H1 (cell line): ENCODE measurements at regions not wholly inside any gene's neighbourhood (a gene's known extent, or its start where the extent isn't known, plus 50 kb on each side); places are given as distances from the start of the nearest gene placed in this dataset.

Experiments
- CTCF ChIA-PET: fragments of 300-600 bp; sonication (Branson Sonifier 250); formaldehyde crosslinking; loops from one replicate; lab custom pipeline; 2021; ENCODE audit not compliant: partially characterized antibody; lab: Charles Lee
- POLR2A ChIA-PET: fragments of 300-600 bp; sonication (Branson Sonifier 250); formaldehyde crosslinking; loops from one replicate; lab custom pipeline; 2021; ENCODE audit warnings: inconsistent platforms; ENCODE audit not compliant: partially characterized antibody; lab: Charles Lee
- DNase-seq, 2 experiments: peaks; one replicate each; pipeline versions ENCODE4 v3.0.0 to v3.0.0-alpha.2; 2010 to 2022; ENCODE audit warnings: low spot score in 2 of 2, low read depth in 1 of 2, mixed read lengths in 1 of 2
- FAIRE-seq: peaks from 2 replicates; lab custom pipeline; 2011; peaks lifted over from hg19 to GRCh38; lab: Jason Lieb, UNC
- H2AFZ ChIP-seq: 2 replicates; pipeline ENCODE4 v1.8.1; 2012; ENCODE audit warnings: low read length, inconsistent platforms
- H2AK5ac ChIP-seq: 2 replicates; pipeline ENCODE4 v1.6.1; 2013; ENCODE audit warnings: low read depth, low read length
- H2BK120ac ChIP-seq: replicated peaks from 2 replicates; pipeline ENCODE3; 2013; ENCODE audit warnings: low read depth, low read length, inconsistent platforms
- H2BK12ac ChIP-seq: 2 replicates; pipeline ENCODE4 v1.6.1; 2013; ENCODE audit warnings: low read depth, low read length
- H2BK15ac ChIP-seq: 2 replicates; pipeline ENCODE4 v1.6.1; 2013; ENCODE audit warnings: low read length
- H2BK20ac ChIP-seq: 2 replicates; pipeline ENCODE4 v1.6.1; 2013; ENCODE audit warnings: low read length
- H2BK5ac ChIP-seq: 2 replicates; pipeline ENCODE4 v1.6.1; 2013; ENCODE audit warnings: low read depth, low read length
- H3K14ac ChIP-seq: 2 replicates; pipeline ENCODE4 v1.6.1; 2013; ENCODE audit warnings: inconsistent platforms; ENCODE audit not compliant: insufficient read length
- H3K18ac ChIP-seq: 2 replicates; pipeline ENCODE4 v1.6.1; 2013; ENCODE audit warnings: low read length; ENCODE audit errors: extremely low read depth
- H3K23ac ChIP-seq: 2 replicates; pipeline ENCODE4 v1.6.1; 2013; ENCODE audit warnings: inconsistent platforms; ENCODE audit not compliant: insufficient read length
- H3K23me2 ChIP-seq: 2 replicates; pipeline ENCODE4 v1.6.1; 2013; ENCODE audit warnings: low read depth, low read length
- H3K27ac ChIP-seq: 2 replicates; pipeline ENCODE4 v1.6.1; 2011; ENCODE audit warnings: low read depth, low read length, inconsistent platforms
- H3K27me3 ChIP-seq, 4 experiments: replicated peaks in 1 of 4; 1 replicate in 1 of 4; 2 replicates in 3 of 4; pipeline versions ENCODE4 v1.6.1 to v1.8.1; 2011 to 2013; ENCODE audit warnings: low read length in 3 of 4, mild to moderate bottlenecking in 3 of 4, inconsistent platforms in 2 of 4, mixed read lengths in 2 of 4, moderate library complexity in 1 of 4; ENCODE audit not compliant: control insufficient read depth in 3 of 4, insufficient read depth in 3 of 4; ENCODE audit errors: extremely low read depth in 1 of 4
- H3K36me3 ChIP-seq, 4 experiments: 2 replicates each; pipeline versions ENCODE4 v1.6.1 to v1.8.1; 2011 to 2013; ENCODE audit warnings: mild to moderate bottlenecking in 4 of 4, low read length in 3 of 4, moderate library complexity in 2 of 4, control low read depth in 1 of 4, inconsistent platforms in 1 of 4; ENCODE audit not compliant: insufficient read depth in 4 of 4, control insufficient read depth in 2 of 4
- H3K4ac ChIP-seq: replicated peaks from 2 replicates; pipeline ENCODE3; 2013; ENCODE audit warnings: low read length, low read depth, mixed read lengths, inconsistent platforms; ENCODE audit not compliant: insufficient read length
- H3K4me1 ChIP-seq, 4 experiments: replicated peaks in 1 of 4; 1 replicate in 1 of 4; 2 replicates in 3 of 4; pipeline versions ENCODE4 v1.6.1 to v1.8.1; 2011 to 2013; ENCODE audit warnings: low read length in 3 of 4, inconsistent platforms in 2 of 4, mixed read lengths in 1 of 4; ENCODE audit not compliant: insufficient read depth in 4 of 4, control insufficient read depth in 3 of 4
- H3K4me2 ChIP-seq, 2 experiments: 2 replicates each; pipeline versions ENCODE4 v1.6.1 to v1.8.1; 2011 to 2013; ENCODE audit warnings: low read depth in 2 of 2, low read length in 2 of 2, control low read depth in 1 of 2, inconsistent platforms in 1 of 2, mild to moderate bottlenecking in 1 of 2; ENCODE audit not compliant: insufficient read depth in 1 of 2
- H3K4me3 ChIP-seq, 4 experiments: fragments of 200-600, 300-600 bp in 1 of 4; sonication (generic), shearing (Covaris generic), sonication (Bioruptor Twin) in 1 of 4; 2 replicates each; pipeline versions ENCODE4 v1.5.1 to v1.8.1; 2011 to 2016; ENCODE audit warnings: low read length in 4 of 4, low read depth in 3 of 4, control low read depth in 2 of 4, inconsistent platforms in 2 of 4, mild to moderate bottlenecking in 2 of 4, mixed read lengths in 1 of 4, moderate library complexity in 1 of 4; ENCODE audit not compliant: insufficient read depth in 2 of 4; ENCODE audit errors: extremely low read depth in 1 of 4
- H3K56ac ChIP-seq: replicated peaks from 2 replicates; pipeline ENCODE3; 2013; ENCODE audit warnings: low read depth, mild to moderate bottlenecking, mixed read lengths, low read length, inconsistent platforms; ENCODE audit not compliant: insufficient read length
- H3K79me1 ChIP-seq: 2 replicates; pipeline ENCODE4 v1.6.1; 2013; ENCODE audit warnings: low read depth, low read length, control low read depth
- H3K79me2 ChIP-seq, 2 experiments: 2 replicates each; pipeline versions ENCODE4 v1.6.1 to v1.8.1; 2012 to 2013; ENCODE audit warnings: low read length in 2 of 2, mild to moderate bottlenecking in 2 of 2, inconsistent platforms in 1 of 2; ENCODE audit not compliant: insufficient read depth in 2 of 2, control insufficient read depth in 1 of 2
- H3K9ac ChIP-seq, 4 experiments: replicated peaks in 1 of 4; 1 replicate in 1 of 4; 2 replicates in 3 of 4; pipeline versions ENCODE4 v1.6.1 to v1.8.1; 2011 to 2013; ENCODE audit warnings: low read depth in 3 of 4, low read length in 3 of 4, control low read depth in 2 of 4, mild to moderate bottlenecking in 2 of 4, moderate library complexity in 2 of 4, inconsistent platforms in 1 of 4; ENCODE audit errors: extremely low read depth in 1 of 4
- H3K9me3 ChIP-seq, 2 experiments: 2 replicates each; pipeline versions ENCODE4 v1.6.1 to v1.8.1; 2012 to 2013; ENCODE audit warnings: mild to moderate bottlenecking in 2 of 2, moderate library complexity in 2 of 2, control low read depth in 1 of 2, inconsistent platforms in 1 of 2, low read depth in 1 of 2, low read length in 1 of 2, mixed read lengths in 1 of 2; ENCODE audit not compliant: insufficient read depth in 2 of 2
- H4K20me1 ChIP-seq, 2 experiments: replicated peaks in 1 of 2; 2 replicates each; pipeline versions ENCODE3 to v1.8.1; 2011 to 2013; ENCODE audit warnings: inconsistent platforms in 2 of 2, low read length in 2 of 2, mild to moderate bottlenecking in 1 of 2; ENCODE audit not compliant: insufficient read depth in 2 of 2, control insufficient read depth in 1 of 2
- H4K5ac ChIP-seq: 2 replicates; pipeline ENCODE4 v1.6.1; 2013; ENCODE audit warnings: low read length, low read depth, mixed read lengths, inconsistent platforms; ENCODE audit not compliant: insufficient read length
- H4K8ac ChIP-seq: 2 replicates; pipeline ENCODE4 v1.8.0; 2013; ENCODE audit warnings: mild to moderate bottlenecking, moderate library complexity, low read length, inconsistent platforms; ENCODE audit not compliant: insufficient read depth; ENCODE audit errors: extremely low read depth
- H4K91ac ChIP-seq: replicated peaks from 2 replicates; pipeline ENCODE3; 2013; ENCODE audit warnings: low read length, mixed read lengths, inconsistent platforms; ENCODE audit not compliant: insufficient read length
- ATF3 ChIP-seq: IDR thresholded peaks from 2 replicates; pipeline ENCODE4 v1.6.1; 2011; ENCODE audit warnings: low read depth, mild to moderate bottlenecking, low read length; ENCODE audit not compliant: insufficient read depth
- BRCA1 ChIP-seq: IDR thresholded peaks from 2 replicates; pipeline ENCODE4 v1.6.1; 2012; ENCODE audit warnings: low read depth, low read length, improper control_type of control experiment
- CHD2 ChIP-seq: IDR thresholded peaks from 2 replicates; pipeline ENCODE4 v1.6.1; 2012; ENCODE audit warnings: low read length, improper control_type of control experiment
- CTBP2 ChIP-seq: IDR thresholded peaks from 2 replicates; pipeline ENCODE4 v1.7.0; 2011; ENCODE audit warnings: borderline replicate concordance, mild to moderate bottlenecking, moderate library complexity, mixed read lengths, low read length; ENCODE audit not compliant: insufficient read depth, insufficient read length
- KDM4A ChIP-seq: IDR thresholded peaks from one replicate; pipeline ENCODE4 v1.7.1; 2012; ENCODE audit warnings: low read depth, mild to moderate bottlenecking, moderate library complexity, low read length, inconsistent platforms; ENCODE audit not compliant: severe bottlenecking
- NANOG ChIP-seq: IDR thresholded peaks from 2 replicates; pipeline ENCODE4 v1.6.1; 2011; ENCODE audit warnings: low read length, low read depth, mild to moderate bottlenecking, inconsistent platforms; ENCODE audit not compliant: insufficient read depth, poor library complexity, severe bottlenecking
- NRF1 ChIP-seq: IDR thresholded peaks from 2 replicates; pipeline ENCODE4 v1.6.1; 2011; ENCODE audit warnings: mild to moderate bottlenecking, low read depth, low read length, improper control_type of control experiment
- POU5F1 ChIP-seq: IDR thresholded peaks from 2 replicates; pipeline ENCODE4 v1.6.1; 2011; ENCODE audit warnings: low read depth, mild to moderate bottlenecking, low read length, moderate library complexity
- RAD21 ChIP-seq, 2 experiments: IDR thresholded peaks in 1 of 2; conservative IDR thresholded peaks in 1 of 2; 2 replicates each; pipeline ENCODE4 v1.6.1; 2011; ENCODE audit warnings: low read depth in 2 of 2, low read length in 2 of 2, improper control_type of control experiment in 1 of 2, inconsistent platforms in 1 of 2, mild to moderate bottlenecking in 1 of 2, moderate library complexity in 1 of 2
- RFX5 ChIP-seq: IDR thresholded peaks from 2 replicates; pipeline ENCODE4 v1.6.1; 2011; ENCODE audit warnings: low read depth, low read length, improper control_type of control experiment, borderline replicate concordance
- SAP30 ChIP-seq: fragments of 300-600 bp; sonication (generic); IDR thresholded peaks from 2 replicates; pipeline ENCODE4 v1.7.1; 2012; ENCODE audit warnings: low read length, moderate library complexity, mild to moderate bottlenecking, inconsistent platforms; ENCODE audit not compliant: insufficient read depth, insufficient replicate concordance
- SIRT6 ChIP-seq: IDR thresholded peaks from one replicate; pipeline ENCODE4 v1.7.1; 2012; ENCODE audit warnings: low read length, inconsistent platforms
- SIX5 ChIP-seq: IDR thresholded peaks from 2 replicates; pipeline ENCODE4 v1.6.1; 2011; ENCODE audit warnings: mild to moderate bottlenecking, low read depth, low read length
- SP1 ChIP-seq: IDR thresholded peaks from 2 replicates; pipeline ENCODE4 v1.6.1; 2011; ENCODE audit warnings: low read depth, low read length
- WGBS, 2 experiments: shearing (Covaris generic) in 1 of 2; methylation state at CpG; one replicate each; pipeline versions ENCODE4 v1.1.6 to v1.1.7; 2013 to 2015; ENCODE audit warnings: low lambda C conversion rate in 2 of 2, mixed read lengths in 2 of 2, inconsistent platforms in 1 of 2, low coverage in 1 of 2, missing lambda C conversion rate in 1 of 2; ENCODE audit not compliant: insufficient replicate concordance in 2 of 2, insufficient coverage in 1 of 2, insufficient read length in 1 of 2; ENCODE audit errors: extremely low coverage in 1 of 2, missing lambda C conversion rate in 1 of 2; 5-methylcytosine and 5-hydroxymethylcytosine counted together

GRCh38 chr3:190205739-190206138, 85.0 kb upstream of the P3H2 start:
- Histone ChIP-seq H2AK5ac (no peak overlapping the region), H3K4ac (no peak overlapping the region), H4K20me1 (no peaks in the 10 kb centered on the region), H3K79me2 (no peaks in the 10 kb centered on the region), H2BK20ac (no peak overlapping the region), H4K5ac (no peak overlapping the region), H2AFZ (no peak overlapping the region), H3K23me2 (no peaks in the 10 kb centered on the region), H4K91ac (no peak overlapping the region), H2BK120ac (no peak overlapping the region), H3K18ac (no peak overlapping the region), H3K4me2 (no peak overlapping the region), H3K4me1 (no peaks in the 10 kb centered on the region), H3K4me3 (no peak overlapping the region), H2BK12ac (no peak overlapping the region), H3K9me3 (peaks cover 9 to 10% of the 10 kb centered on the region in 2 experiments), H3K79me1 (no peaks in the 10 kb centered on the region), H2BK15ac (no peak overlapping the region), H3K9ac (no peak overlapping the region), H3K27me3 (no peaks in the 10 kb centered on the region), H3K56ac (no peak overlapping the region), H3K23ac (no peak overlapping the region), H3K14ac (no peak overlapping the region), H3K36me3 (no peaks in the 10 kb centered on the region), H3K27ac (no peak overlapping the region), H2BK5ac (no peak overlapping the region), H4K8ac (no peak overlapping the region)
- CTCF ChIA-PET: no interaction called here
- POLR2A ChIA-PET: no interaction called here
- DNase-seq (no peak), FAIRE-seq (no peak)
- WGBS, 2 experiments: 74% methylated on average over 1 of the region's 1 CpG; no CpG with 5 or more reads in 1 of the 2 experiments
- TF ChIP-seq SP1 (no peak), SIX5 (no peak), SAP30 (no peak), ATF3 (no peak), BRCA1 (no peak), NRF1 (no peak), POU5F1 (no peak), SIRT6 (no peak), KDM4A (no peak), NANOG (no peak), RAD21 (IDR thresholded peaks at IDR 0.05 in 1 of 2, conservative IDR thresholded peaks at IDR 0.05 in 1 of 2; ENCODE audit: low read depth in 2 of 2, low read length in 2 of 2) (no peak), CHD2 (no peak), RFX5 (no peak), CTBP2 (no peak)
